PFSK-1 (cell line): ENCODE measurements at regions not wholly inside any gene's neighbourhood (a gene's known extent, or its start where the extent isn't known, plus 50 kb on each side); places are given as distances from the start of the nearest gene placed in this dataset.

Experiments used
- FOXP2 ChIP-seq: optimal IDR thresholded peaks from 2 replicates; pipeline ENCODE3; 2011; ENCODE audit warnings: borderline replicate concordance, control low read depth, inconsistent platforms; ENCODE audit not compliant: insufficient read depth; ENCODE audit errors: extremely low read length, extremely low read depth
- POLR2AphosphoS5 ChIP-seq: IDR thresholded peaks from 2 replicates; pipeline ENCODE4 v1.6.1; 2012; ENCODE audit warnings: low read depth, mild to moderate bottlenecking, control low read depth, low read length, moderate library complexity
- SIN3A ChIP-seq: IDR thresholded peaks from 2 replicates; pipeline ENCODE4 v1.6.1; 2012; ENCODE audit warnings: mild to moderate bottlenecking, low read length, moderate library complexity, borderline replicate concordance; ENCODE audit not compliant: insufficient read depth
- TAF1 ChIP-seq: IDR thresholded peaks from 2 replicates; pipeline ENCODE4 v1.6.1; 2012; ENCODE audit warnings: low read length, control low read depth, borderline replicate concordance; ENCODE audit not compliant: insufficient read depth
- TF ChIP-seq, protein P1 (sequence below), 2 experiments: IDR thresholded peaks; 2 replicates each; pipeline versions ENCODE4 v1.6.1 to v1.8.0; 2011 to 2012; ENCODE audit warnings: low read depth in 2 of 2, low read length in 2 of 2, control low read depth in 1 of 2, inconsistent platforms in 1 of 2, mild to moderate bottlenecking in 1 of 2, moderate library complexity in 1 of 2; ENCODE audit not compliant: insufficient read depth in 1 of 2

- no peak for TF ChIP-seq TAF1
- TF ChIP-seq SIN3A, result no peak
- TF ChIP-seq FOXP2, result no peak
- TF ChIP-seq, protein P1, sequence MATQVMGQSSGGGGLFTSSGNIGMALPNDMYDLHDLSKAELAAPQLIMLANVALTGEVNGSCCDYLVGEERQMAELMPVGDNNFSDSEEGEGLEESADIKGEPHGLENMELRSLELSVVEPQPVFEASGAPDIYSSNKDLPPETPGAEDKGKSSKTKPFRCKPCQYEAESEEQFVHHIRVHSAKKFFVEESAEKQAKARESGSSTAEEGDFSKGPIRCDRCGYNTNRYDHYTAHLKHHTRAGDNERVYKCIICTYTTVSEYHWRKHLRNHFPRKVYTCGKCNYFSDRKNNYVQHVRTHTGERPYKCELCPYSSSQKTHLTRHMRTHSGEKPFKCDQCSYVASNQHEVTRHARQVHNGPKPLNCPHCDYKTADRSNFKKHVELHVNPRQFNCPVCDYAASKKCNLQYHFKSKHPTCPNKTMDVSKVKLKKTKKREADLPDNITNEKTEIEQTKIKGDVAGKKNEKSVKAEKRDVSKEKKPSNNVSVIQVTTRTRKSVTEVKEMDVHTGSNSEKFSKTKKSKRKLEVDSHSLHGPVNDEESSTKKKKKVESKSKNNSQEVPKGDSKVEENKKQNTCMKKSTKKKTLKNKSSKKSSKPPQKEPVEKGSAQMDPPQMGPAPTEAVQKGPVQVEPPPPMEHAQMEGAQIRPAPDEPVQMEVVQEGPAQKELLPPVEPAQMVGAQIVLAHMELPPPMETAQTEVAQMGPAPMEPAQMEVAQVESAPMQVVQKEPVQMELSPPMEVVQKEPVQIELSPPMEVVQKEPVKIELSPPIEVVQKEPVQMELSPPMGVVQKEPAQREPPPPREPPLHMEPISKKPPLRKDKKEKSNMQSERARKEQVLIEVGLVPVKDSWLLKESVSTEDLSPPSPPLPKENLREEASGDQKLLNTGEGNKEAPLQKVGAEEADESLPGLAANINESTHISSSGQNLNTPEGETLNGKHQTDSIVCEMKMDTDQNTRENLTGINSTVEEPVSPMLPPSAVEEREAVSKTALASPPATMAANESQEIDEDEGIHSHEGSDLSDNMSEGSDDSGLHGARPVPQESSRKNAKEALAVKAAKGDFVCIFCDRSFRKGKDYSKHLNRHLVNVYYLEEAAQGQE (IDR thresholded peaks at IDR 0.05; ENCODE audit: insufficient read depth in 1 of 2, low read depth in 2 of 2, low read length in 2 of 2), result no peak
- no peak for TF ChIP-seq POLR2AphosphoS5
Measured at GRCh38 chr17:70961341-70961740, 792.0 kb downstream of the KCNJ2 start.

GRCh38 chr17:70968302-70968701, 799.0 kb downstream of the KCNJ2 start:
- no peak for TF ChIP-seq TAF1
- no peak for TF ChIP-seq FOXP2
- no peak for TF ChIP-seq POLR2AphosphoS5
- TF ChIP-seq SIN3A, result no peak
- TF ChIP-seq, protein P1 (IDR thresholded peaks at IDR 0.05; ENCODE audit: insufficient read depth in 1 of 2, low read depth in 2 of 2, low read length in 2 of 2), result no peak

DNA sequence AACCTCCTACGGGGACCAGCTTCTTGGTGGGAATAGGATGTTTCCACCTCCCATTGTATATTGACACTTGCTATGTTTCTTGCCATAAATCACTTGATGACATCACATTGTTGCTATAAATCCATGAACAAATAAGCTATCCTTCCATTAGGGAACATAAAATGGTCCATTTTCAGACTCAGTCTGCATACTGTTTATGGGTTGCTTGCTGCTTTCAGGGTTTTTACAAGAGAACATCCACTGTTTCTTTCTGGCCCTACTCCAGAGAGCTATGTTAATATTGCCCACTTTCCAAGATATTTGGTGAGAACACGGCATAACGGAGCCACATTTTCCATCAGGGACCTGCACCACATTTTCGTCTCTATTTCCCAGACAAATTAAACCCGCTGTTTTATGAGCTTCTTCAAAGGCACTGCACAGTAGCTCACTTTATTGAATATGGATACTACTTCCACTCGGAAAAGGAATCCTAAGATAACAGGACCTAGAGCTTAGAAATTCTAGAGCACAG, 800.2 kb downstream of the KCNJ2 start:
- no peak for TF ChIP-seq POLR2AphosphoS5
- TF ChIP-seq FOXP2, result no peak
- TF ChIP-seq, protein P1 (IDR thresholded peaks at IDR 0.05; ENCODE audit: insufficient read depth in 1 of 2, low read depth in 2 of 2, low read length in 2 of 2), result no peak
- TF ChIP-seq TAF1, result no peak

DNA sequence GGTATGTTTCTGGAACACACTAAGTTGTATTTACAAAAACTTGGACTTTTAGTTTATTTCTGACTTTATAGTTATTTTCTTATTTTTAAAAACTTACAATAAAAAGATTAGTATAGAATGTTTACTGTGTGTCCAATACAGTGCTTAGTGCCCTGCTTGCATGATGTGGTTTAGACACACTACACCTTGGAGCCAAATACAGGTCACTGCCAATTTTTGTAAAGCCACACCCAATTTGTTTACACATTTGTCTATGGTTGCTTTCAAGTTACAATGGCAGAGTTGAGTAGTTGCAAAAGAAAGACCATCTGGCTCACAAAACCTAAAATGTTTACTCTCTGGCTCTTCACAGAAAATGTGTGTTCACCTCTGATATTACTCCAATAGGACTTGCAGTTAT, 807.1 kb downstream of the KCNJ2 start:
- no peak for TF ChIP-seq POLR2AphosphoS5
- TF ChIP-seq, protein P1 (IDR thresholded peaks at IDR 0.05; ENCODE audit: insufficient read depth in 1 of 2, low read depth in 2 of 2, low read length in 2 of 2), result no peak
- TF ChIP-seq FOXP2, result no peak
- no peak for TF ChIP-seq TAF1
- no peak for TF ChIP-seq SIN3A

DNA sequence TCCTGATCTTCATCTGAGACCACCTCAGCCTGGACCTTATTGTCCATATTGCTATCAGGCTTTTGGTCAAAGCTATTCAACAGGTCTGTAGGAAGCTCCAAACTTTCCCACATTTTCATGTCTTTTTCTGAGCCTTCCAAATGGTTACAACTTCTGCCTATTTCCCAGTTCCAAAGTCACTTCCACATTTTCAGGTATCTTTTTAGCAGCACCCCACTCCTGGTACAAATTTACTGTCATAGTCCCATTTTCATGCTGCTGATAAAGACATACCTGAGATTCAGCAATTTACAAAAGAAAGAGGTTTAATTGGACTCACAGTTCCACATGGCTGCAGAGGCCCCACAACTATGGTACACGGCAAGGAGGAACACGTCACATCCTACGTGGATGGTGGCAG, 815.5 kb downstream of the KCNJ2 start:
- TF ChIP-seq SIN3A (no peak), TAF1 (no peak), POLR2AphosphoS5 (no peak), FOXP2 (no peak)
- TF ChIP-seq, protein P1 (IDR thresholded peaks at IDR 0.05; ENCODE audit: insufficient read depth in 1 of 2, low read depth in 2 of 2, low read length in 2 of 2), result no peak
